OCI-LY3 (cell line): ENCODE measurements at regions not wholly inside any gene's neighbourhood (a gene's known extent, or its start where the extent isn't known, plus 50 kb on each side); places are given as distances from the start of the nearest gene placed in this dataset.

Experiments used
- CTCF ChIP-seq: fragments of 200-600, 300-600 bp; sonication (generic); IDR thresholded peaks from 2 replicates; pipeline ENCODE4 v1.5.1; 2014; ENCODE audit warnings: antibody characterized with exemption, low read length, low read depth
- EZH2phosphoT487 ChIP-seq: fragments of 200-600 bp; shearing (Covaris generic); IDR thresholded peaks from 2 replicates; pipeline ENCODE4 v1.6.1; 2018; ENCODE audit warnings: antibody characterized with exemption, mixed run types, low read depth

- TF ChIP-seq CTCF (no peak), EZH2phosphoT487 (no peak)
These were observed 85.3 kb downstream of the MATN1 start for GRCh38 chr1:30638086-30638485.
